Heart left ventricle (tissue), 16 donors: ENCODE measurements at regions not wholly inside any gene's neighbourhood (a gene's known extent, or its start where the extent isn't known, plus 50 kb on each side); places are given as distances from the start of the nearest gene placed in this dataset.

Experiments
- ATAC-seq, 4 donors: fragments of 200-7000 bp; cut with Tn5 transposase; one replicate each; pipeline ENCODE4 v1.9.1; 2020 to 2022; ENCODE audit warnings: moderate library complexity in 4 of 4, mild to moderate bottlenecking in 3 of 4, moderate number of reproducible peaks in 1 of 4
- DNase-seq, 5 donors: peaks; one replicate each; pipeline ENCODE4 v3.0.0-alpha.2; 2020
- H3K27ac ChIP-seq, 12 donors: fragments of 200-600 bp; sonication (generic) in 4 of 12; one replicate each; pipeline versions ENCODE4 v1.5.0 to v1.8.0; 2016 to 2022; ENCODE audit warnings: mild to moderate bottlenecking in 2 of 12
- H3K27me3 ChIP-seq, 9 donors: fragments of 200-600 bp; sonication (generic) in 2 of 9; one replicate each; pipeline versions ENCODE4 v1.5.1 to v1.8.0; 2016 to 2022; ENCODE audit warnings: mild to moderate bottlenecking in 3 of 9
- H3K36me3 ChIP-seq, 9 donors: fragments of 200-600 bp; sonication (generic) in 2 of 9; one replicate each; pipeline versions ENCODE4 v1.5.0 to v1.8.0; 2018 to 2022; ENCODE audit warnings: mild to moderate bottlenecking in 2 of 9
- H3K4me1 ChIP-seq, 12 donors: fragments of 200-600 bp; sonication (generic) in 4 of 12; one replicate each; pipeline versions ENCODE4 v1.5.0 to v1.8.0; 2016 to 2022; ENCODE audit warnings: mild to moderate bottlenecking in 3 of 12
- H3K4me3 ChIP-seq, 12 donors: fragments of 200-600 bp; sonication (generic) in 4 of 12; one replicate each; pipeline versions ENCODE4 v1.5.0 to v1.8.0; 2017 to 2022; ENCODE audit warnings: mild to moderate bottlenecking in 9 of 12, moderate library complexity in 4 of 12
- H3K9me3 ChIP-seq, 12 donors: fragments of 200-600 bp; sonication (generic) in 4 of 12; one replicate each; pipeline versions ENCODE4 v1.5.0 to v1.8.0; 2016 to 2022; ENCODE audit warnings: mild to moderate bottlenecking in 1 of 12
- CTCF ChIP-seq, 12 donors: fragments of 200-600 bp; sonication (generic) in 4 of 12; IDR thresholded peaks; one replicate each; pipeline versions ENCODE4 v1.5.0 to v1.8.0; 2018 to 2022; ENCODE audit warnings: antibody characterized with exemption in 12 of 12, mild to moderate bottlenecking in 5 of 12
- POLR2A ChIP-seq, 2 donors: fragments of 450-650 bp; IDR thresholded peaks; one replicate each; pipeline ENCODE4 v1.6.1; 2017; ENCODE audit warnings: antibody characterized with exemption in 2 of 2, mild to moderate bottlenecking in 2 of 2, moderate library complexity in 2 of 2
- WGBS, 4 donors: extraction: QIAGEN DNeasy Blood & Tissue Kit in 2 of 4; methylation state at CpG; one replicate each; pipeline versions ENCODE4 v1.1.5 to v1.1.7; 2013 to 2018; 5-methylcytosine and 5-hydroxymethylcytosine counted together
- intact Hi-C, 10 donors: fragments of 100-400 bp; cut with DNase I; formaldehyde crosslinking; loops; one replicate each; pipeline versions ENCODE4 v1.11.1 to v1.14.2; 2022
- donor health status: ischemic (EF 13 %, LVEDD 7.1; RV severe dilation, severe dysfunction).
- donor health status: healthy with polysubstance abuse.
- donor health status: DM: no; HTN: yes; CAD: no.
- donor health status: DM: no; HTN: no; CAD: no.
- donor health status: ischemic (EF 25% LVEDD 6.9; RV normal size, moderate dysfunction).
- donor health status: ischemic (EF 25% LVEDD 5.7; RV mildly dilated, moderate dysfunction).
- donor health status: healthy.
- donor health status: DM: yes; HTN: yes; CAD: no.
- donor health status: ischemic (EF 35%, LVEDD 5.7; RV mildly dilated, moderate dysfunction).
- donor health status: nonischemic (EF 11% LVEDD 7.7; RV severe dilation, severe dysfunction).
- donor health status: DM: yes; HTN: yes; CAD: no.
- donor health status: PGD.
- donor health status: ischemic (EF 29% LVEDD 5.4; RV normal size, mild dysfunction).
- donor health status: nonischemic (EF 23%, LVEDD 6.1; RV moderate dilation, normal function).

- peaks cover 0 to 9% (median 0%) of the 10 kb centered on the region in 12 donors for H3K4me1 ChIP-seq
- H3K9me3 ChIP-seq: peaks cover 0 to 3% (median 0%) of the 10 kb centered on the region in 12 donors
- no peak overlapping the region for H3K4me3 ChIP-seq
- WGBS, 4 donors: 94 to 96% (median 94%) methylated on average over 3 of the region's 3 CpGs
- H3K27me3 ChIP-seq: peaks cover 0 to 4% (median 0%) of the 10 kb centered on the region in 9 donors
- no peak for ATAC-seq
- no peak for DNase-seq
- TF ChIP-seq POLR2A (IDR thresholded peaks at IDR 0.05): no peak
- no peak for TF ChIP-seq CTCF (IDR thresholded peaks at IDR 0.05)
- intact Hi-C loops: no loop called here
- no peaks in the 10 kb centered on the region for H3K36me3 ChIP-seq
- no peak overlapping the region for H3K27ac ChIP-seq
Observed at GRCh38 chr1:232722626-232723025, 82.6 kb upstream of the MAP10 start.

GRCh38 chr1:232725305-232726047 is 79.7 kb upstream of the MAP10 start:
- no peak for TF ChIP-seq POLR2A (IDR thresholded peaks at IDR 0.05)
- TF ChIP-seq CTCF (IDR thresholded peaks at IDR 0.05): no peak
- ATAC-seq: no peak
- DNase-seq: no peak
- Histone ChIP-seq H3K27ac (no peak overlapping the region), H3K27me3 (peaks cover 0 to 4% (median 0%) of the 10 kb centered on the region in 9 donors), H3K4me1 (peaks cover 0 to 9% (median 0%) of the 10 kb centered on the region in 12 donors), H3K36me3 (no peaks in the 10 kb centered on the region), H3K9me3 (no peaks in the 10 kb centered on the region), H3K4me3 (no peak overlapping the region)
- intact Hi-C loops: no loop called here
- WGBS, 4 donors: 78 to 91% (median 85%) methylated on average over 6 of the region's 6 CpGs

GRCh38 chr1:232726048-232726779 is 79.0 kb upstream of the MAP10 start:
- 65 to 76% (median 67%) methylated on average over 8 of the region's 8 CpGs for WGBS, 4 donors
- ATAC-seq: no peak
- intact Hi-C loops: no loop called here
- no peaks in the 10 kb centered on the region for H3K9me3 ChIP-seq
- no peak overlapping the region for H3K4me3 ChIP-seq
- DNase-seq: no peak
- H3K4me1 ChIP-seq: peaks cover 0 to 9% (median 0%) of the 10 kb centered on the region in 12 donors
- no peaks in the 10 kb centered on the region for H3K36me3 ChIP-seq
- H3K27me3 ChIP-seq: peaks cover 0 to 4% (median 0%) of the 10 kb centered on the region in 9 donors
- TF ChIP-seq CTCF (IDR thresholded peaks at IDR 0.05) (no peak), POLR2A (IDR thresholded peaks at IDR 0.05) (no peak)
- no peak overlapping the region for H3K27ac ChIP-seq

GRCh38 chr1:232728507-232729263 is 76.5 kb upstream of the MAP10 start:
- ATAC-seq (peak in 2 of 4 donors; percentile 47 to 63), DNase-seq (no peak)
- Histone ChIP-seq H3K9me3 (no peaks in the 10 kb centered on the region), H3K27me3 (peaks cover 0 to 4% (median 0%) of the 10 kb centered on the region in 9 donors), H3K36me3 (no peaks in the 10 kb centered on the region), H3K4me3 (no peak overlapping the region), H3K27ac (peak overlapping the region in 1 of 12 donors; percentile 16), H3K4me1 (peaks cover 0 to 9% (median 0%) of the 10 kb centered on the region in 12 donors)
- intact Hi-C loops: no loop called here
- TF ChIP-seq POLR2A (IDR thresholded peaks at IDR 0.05): no peak
- TF ChIP-seq CTCF (IDR thresholded peaks at IDR 0.05): no peak
- 65 to 75% (median 70%) methylated on average over 6 of the region's 6 CpGs for WGBS, 4 donors
